AG09309 (cell line): ENCODE measurements at regions not wholly inside any gene's neighbourhood (a gene's known extent, or its start where the extent isn't known, plus 50 kb on each side); places are given as distances from the start of the nearest gene placed in this dataset.

Experiments
- DNase-seq: peaks from one replicate; pipeline ENCODE4 v3.0.0-alpha.2; 2010; ENCODE audit warnings: low read depth
- H3K4me3 ChIP-seq: 2 replicates; pipeline ENCODE4 v1.5.1; 2011; ENCODE audit warnings: mild to moderate bottlenecking, low read depth, low read length, moderate library complexity; ENCODE audit not compliant: control insufficient read depth
- TF ChIP-seq, protein P1 (sequence below): IDR thresholded peaks from 2 replicates; pipeline ENCODE4 v1.5.1; 2011; ENCODE audit warnings: mild to moderate bottlenecking, low read depth, low read length, inconsistent platforms; ENCODE audit not compliant: insufficient read depth, control insufficient read depth; ENCODE audit errors: missing control alignments

DNA sequence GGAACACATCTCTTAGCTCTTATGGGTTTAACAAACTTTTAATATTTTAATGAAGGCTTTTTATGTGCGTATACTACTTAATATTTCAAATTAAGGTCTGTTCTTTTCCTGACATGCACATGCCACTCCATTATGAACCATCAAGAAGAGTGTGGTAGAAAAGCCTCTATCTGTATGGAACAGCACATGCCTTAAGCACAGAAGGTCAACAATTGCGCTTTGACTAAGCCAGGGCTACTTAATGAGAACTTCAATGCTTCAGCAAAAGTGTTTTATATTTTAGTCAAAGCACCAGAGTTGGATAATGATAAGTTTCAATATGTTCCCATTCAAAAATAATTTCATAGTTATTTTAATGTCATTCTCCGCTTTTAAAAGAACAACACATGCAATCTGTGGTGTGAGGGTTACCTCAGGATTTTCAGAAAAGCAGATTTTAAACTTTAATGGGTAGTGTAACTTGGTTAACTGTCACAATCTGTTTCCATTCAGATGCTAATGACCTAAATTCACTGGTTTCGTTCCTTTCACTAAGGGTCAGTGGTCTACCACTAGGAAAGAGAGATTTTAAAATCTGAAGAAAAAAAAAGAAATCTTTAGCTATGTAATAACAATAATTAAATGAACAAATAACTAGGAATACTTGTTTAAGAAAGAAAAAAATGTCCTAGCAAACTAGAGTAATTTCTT, 193.4 kb upstream of the NOVA1 start:
- no peak for DNase-seq
- TF ChIP-seq, protein P1, sequence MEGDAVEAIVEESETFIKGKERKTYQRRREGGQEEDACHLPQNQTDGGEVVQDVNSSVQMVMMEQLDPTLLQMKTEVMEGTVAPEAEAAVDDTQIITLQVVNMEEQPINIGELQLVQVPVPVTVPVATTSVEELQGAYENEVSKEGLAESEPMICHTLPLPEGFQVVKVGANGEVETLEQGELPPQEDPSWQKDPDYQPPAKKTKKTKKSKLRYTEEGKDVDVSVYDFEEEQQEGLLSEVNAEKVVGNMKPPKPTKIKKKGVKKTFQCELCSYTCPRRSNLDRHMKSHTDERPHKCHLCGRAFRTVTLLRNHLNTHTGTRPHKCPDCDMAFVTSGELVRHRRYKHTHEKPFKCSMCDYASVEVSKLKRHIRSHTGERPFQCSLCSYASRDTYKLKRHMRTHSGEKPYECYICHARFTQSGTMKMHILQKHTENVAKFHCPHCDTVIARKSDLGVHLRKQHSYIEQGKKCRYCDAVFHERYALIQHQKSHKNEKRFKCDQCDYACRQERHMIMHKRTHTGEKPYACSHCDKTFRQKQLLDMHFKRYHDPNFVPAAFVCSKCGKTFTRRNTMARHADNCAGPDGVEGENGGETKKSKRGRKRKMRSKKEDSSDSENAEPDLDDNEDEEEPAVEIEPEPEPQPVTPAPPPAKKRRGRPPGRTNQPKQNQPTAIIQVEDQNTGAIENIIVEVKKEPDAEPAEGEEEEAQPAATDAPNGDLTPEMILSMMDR = no peak
- H3K4me3 ChIP-seq = no peak overlapping the region

GRCh38 chr14:26794731-26795130, 196.9 kb upstream of the NOVA1 start:
- TF ChIP-seq, protein P1 = no peak
- DNase-seq = no peak
- H3K4me3 ChIP-seq = no peak overlapping the region

DNA sequence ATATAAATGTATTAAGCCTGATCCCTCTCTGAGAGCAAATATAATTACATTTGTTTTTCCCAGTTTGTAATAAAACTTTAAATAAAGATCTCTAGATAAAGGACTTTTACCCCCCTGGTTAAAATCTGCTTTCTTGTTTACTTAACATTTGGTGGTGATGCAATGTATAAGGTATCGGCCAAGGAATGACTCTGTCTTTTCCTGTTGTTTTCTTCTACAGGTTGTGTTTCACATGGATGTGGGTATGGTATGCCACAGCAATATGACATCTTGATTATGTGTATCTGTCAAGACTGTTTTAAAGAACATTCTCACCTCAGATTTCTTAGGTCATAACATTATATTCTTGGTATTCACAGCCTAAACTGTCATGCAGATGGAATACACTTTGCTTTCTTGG, 210.6 kb upstream of the NOVA1 start:
- TF ChIP-seq, protein P1 = no peak
- DNase-seq = no peak

DNA sequence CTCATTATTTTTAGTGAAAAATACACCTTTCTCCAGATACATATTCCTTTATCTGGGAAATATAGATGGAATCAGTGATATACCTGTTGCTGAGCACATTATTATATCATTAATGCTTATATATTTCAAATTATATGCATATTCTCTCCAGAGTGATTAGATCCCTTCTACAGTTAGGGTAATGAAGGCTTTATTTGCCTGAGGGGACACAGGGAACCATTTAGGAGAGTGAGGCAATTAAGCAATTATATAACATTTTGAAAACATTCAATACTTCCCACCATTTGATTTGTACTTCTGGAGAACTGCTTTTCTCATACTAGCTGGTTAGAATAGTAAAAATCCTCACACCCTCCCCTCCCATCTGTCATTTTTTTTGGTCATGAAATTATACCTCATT, 212.8 kb upstream of the NOVA1 start:
- TF ChIP-seq, protein P1 = no peak
- H3K4me3 ChIP-seq = no peak overlapping the region
- no peak for DNase-seq

More for the DNA sequence above, 210.6 kb upstream of the NOVA1 start:
- no peak overlapping the region for H3K4me3 ChIP-seq

DNA sequence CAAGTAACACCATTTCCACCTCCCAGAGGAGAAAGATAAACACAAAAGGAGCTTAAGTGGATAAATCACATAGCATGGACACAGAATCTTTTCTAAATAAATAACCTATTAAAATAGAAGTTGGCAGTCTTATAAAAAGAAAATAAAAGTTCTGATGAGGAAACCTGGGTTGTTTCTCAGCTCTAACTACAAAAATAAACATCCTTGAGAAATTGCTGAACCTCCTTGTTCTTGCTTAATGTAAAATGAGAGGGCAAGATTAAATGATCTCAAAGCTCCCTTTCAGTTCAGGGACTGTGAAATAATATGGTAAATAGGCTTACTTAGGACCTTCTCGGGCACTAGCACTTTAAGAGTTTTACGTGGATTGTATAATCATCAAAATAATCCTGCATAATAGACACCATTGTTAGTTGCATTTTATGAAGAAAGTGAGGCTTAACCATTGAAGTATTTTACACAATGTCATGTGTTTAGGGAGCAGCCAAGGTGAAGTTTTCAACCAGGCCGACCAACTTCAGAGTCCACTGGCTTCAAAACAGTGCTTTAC, 214.0 kb upstream of the NOVA1 start:
- TF ChIP-seq, protein P1 = no peak
- no peak for DNase-seq
- H3K4me3 ChIP-seq = no peak overlapping the region

DNA sequence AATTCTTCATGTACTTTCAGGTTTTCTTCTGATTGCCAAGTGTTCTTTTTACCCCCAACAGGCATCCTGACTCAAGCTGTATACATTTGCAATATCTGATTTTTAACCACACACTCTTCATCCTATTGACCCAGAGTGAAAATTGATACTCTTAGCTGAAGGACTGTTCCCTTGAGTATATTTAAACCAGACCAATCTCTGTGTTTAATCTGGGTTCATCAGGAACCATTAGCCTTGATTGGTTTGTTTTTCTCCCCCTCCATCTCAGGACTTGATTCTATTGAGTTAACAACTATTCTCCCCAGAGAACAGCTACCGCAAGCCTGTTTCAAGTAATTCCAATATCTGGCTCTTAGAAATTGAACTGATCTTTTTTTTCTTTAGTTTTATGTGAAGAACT, 222.3 kb upstream of the NOVA1 start:
- TF ChIP-seq, protein P1 = no peak
- DNase-seq = no peak
- H3K4me3 ChIP-seq = no peak overlapping the region
